GM18511 (cell line): ENCODE measurements at regions not wholly inside any gene's neighbourhood (a gene's known extent, or its start where the extent isn't known, plus 50 kb on each side); places are given as distances from the start of the nearest gene placed in this dataset.

Source experiments
- ATAC-seq: cut with Tn5 transposase; IDR thresholded peaks from one replicate; pipeline ENCODE4 v1.9.1; 2021; ENCODE audit warnings: mild to moderate bottlenecking, moderate library complexity; ENCODE audit not compliant: unreplicated experiment

GRCh38 chr4:121526509-121526908, 145.7 kb upstream of the QRFPR start:
- ATAC-seq = no peak

DNA sequence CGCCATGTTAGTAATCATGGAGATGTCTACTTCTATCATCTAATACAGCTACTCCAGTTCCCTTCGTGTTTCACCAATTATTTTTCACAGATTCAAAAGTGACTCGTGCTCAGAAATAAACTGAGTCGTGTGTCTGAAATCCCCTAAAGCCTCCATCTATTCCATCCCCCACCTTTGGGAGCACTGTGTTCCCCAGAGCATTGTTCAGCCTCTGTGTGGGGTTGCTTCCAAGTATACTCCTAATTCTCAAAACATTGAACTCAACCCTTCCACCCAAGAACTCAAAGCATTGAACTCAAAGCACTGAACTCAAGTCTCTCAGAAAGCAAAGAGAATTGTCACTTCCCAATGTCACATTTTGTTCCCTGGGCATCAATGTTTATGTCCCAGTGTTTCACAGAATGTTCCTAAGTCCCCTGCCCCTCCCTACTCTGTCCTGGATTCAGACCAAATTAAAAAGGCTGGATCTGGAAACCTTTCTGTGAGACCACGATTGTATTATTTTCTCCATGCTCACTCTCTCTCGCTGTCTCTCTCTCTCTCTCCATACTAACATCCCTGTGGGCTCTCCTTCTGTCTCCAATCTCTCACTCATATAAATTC, 138.5 kb upstream of the QRFPR start:
- ATAC-seq = no peak

DNA sequence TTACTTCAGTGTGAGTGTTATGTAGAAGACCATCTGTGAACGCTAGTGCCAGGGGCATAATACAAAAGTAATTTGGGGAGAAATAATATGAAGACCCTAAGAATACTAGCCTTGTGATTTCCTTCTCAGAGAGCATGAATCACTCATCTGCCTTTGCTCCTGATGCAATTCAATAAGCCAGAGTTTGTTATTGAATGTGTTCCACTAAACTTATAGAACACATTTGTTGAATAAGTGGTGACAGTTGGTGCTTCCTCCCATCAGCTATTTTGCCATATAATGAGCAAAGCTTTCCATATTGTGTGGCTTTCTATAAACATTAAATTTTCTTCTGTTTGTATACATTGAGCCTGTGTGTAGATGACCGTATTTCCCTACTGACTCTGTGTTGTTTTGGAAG, 136.4 kb upstream of the QRFPR start:
- no peak for ATAC-seq

DNA sequence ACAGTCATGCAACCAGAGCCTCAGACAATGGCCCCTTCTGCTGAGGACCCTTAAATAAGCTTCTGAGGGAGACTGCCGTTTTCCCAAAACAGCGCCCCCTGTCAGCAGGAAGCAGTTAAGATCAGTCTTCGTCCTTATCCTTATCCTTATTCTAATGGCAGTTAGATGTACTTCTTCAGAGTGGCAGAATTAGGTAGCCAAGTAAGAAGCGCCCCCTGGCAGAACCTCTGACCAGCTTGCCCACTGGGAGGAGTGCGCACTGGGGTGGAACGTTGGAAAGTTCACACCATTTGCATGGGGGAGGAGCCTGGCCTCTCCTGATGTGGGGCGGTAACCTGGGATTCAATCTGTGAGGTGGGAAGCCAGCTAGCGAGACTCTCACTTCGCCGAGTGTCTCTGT, 133.6 kb upstream of the QRFPR start:
- ATAC-seq = no peak

DNA sequence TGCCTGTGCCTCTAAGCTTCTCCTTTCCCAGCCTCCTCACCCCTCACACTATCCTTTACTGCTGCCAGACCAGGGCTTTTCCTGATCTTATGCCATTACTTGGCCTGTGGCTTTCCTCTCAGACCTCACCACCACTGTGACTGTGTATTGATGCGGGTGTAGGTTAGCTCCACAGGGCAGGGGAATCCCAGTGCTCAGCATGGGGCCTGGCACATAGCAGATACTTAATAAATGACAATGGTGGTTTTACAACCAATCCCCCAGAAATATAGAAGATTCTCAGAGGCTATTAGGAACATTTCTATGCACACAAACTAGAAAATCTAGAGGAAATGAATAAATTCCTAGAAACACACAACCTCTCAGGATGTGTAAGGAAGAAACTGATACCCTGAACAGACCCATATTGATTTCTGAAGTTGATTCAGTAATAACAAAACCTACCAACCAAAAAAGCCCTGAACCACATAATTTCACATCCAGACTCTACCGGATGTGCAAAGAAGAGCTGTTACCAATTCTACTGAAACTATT, 129.6 kb upstream of the QRFPR start:
- ATAC-seq = peak; percentile 83

DNA sequence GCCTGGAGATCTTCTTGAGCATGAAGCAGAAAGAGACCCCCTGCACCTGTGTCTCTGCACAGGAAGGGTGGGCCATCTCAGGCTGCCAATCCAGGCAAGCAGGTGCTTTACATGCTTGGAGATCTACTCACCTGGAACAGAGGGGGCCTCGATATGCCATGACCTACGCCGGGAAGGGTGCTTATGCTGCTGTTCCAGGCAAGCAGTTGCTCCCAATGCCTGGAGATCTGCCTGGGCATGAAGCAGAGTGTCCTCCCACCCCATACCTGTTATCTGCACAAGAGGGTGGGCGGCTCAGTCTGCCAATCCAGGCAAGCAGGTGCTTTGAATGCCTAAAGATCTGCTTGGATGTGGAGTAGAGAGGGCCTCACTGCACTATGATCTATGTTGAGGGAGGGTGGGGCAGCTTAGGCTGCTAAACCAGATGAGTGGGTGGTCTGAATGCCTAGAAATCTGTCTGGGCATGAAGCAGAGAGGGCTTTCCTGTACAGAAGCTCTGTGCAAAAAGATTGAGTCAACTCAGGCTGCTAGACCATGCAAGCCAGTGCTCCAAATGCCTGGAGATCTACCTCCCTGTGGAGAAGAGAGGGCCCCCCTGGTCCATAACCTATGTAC, 104.5 kb upstream of the QRFPR start:
- no peak for ATAC-seq

DNA sequence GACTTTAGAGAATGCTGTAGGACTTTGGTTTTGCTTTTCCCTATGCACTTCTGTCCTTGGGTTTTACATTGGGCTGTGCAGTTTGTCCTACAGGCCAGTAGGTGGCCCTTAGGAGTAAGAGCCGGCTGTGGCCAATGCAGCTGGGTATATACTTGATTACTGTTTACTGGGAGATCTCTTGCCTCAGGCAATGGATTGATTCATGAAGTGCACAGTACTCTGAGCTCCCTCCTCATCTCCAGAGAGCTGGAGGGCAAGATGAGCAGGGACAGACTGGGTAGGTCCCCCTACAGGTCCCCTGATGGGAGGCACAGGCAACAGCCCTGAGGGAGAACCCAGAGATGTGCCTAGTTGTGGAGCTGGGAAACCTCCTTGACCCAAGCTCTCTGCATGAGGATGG, 103.8 kb upstream of the QRFPR start:
- peak; percentile 97 for ATAC-seq

DNA sequence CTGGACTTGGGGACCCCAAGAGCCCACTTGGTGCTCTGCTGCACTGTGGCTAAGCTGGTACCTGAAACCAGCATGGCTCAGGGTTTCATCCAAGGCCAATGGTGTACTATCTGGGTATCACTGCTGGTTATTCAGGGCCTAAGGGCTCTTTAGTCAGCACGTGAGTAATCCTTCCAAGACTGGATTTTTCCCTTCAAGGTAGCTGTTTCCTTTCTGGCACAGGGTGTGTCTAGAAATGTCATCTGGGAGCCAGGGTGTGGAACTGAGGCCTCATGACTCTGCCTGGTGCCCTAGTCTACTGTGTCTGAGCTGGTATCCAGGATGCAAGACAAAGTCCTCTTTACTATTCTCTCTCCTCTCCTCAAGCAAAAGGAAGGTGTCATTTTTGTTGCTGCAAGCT, 99.0 kb upstream of the QRFPR start:
- no peak for ATAC-seq

DNA sequence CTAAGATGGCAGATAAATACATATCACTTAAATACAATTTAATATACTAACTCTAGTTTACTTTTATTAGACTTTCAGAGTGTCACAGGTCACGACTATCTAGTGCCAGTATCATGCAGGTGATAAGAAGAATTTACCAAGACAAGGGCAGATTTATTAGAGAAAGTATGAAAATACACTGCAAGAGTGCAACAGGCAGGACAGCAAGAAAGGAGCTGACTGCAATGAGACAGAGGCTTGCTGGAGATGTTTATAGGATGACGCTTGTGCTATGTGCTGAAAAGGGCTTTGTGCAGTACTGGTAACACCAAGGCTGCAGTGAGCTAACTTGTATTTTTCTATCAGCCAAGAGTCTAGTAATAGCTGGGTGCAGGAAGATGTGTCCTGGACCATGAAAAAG, 96.7 kb upstream of the QRFPR start:
- no peak for ATAC-seq

GRCh38 chr4:121477079-121477478, 96.3 kb upstream of the QRFPR start:
- ATAC-seq = no peak

- peak; percentile 79 for ATAC-seq
Observed at GRCh38 chr4:121472937-121473721, 92.3 kb upstream of the QRFPR start.

DNA sequence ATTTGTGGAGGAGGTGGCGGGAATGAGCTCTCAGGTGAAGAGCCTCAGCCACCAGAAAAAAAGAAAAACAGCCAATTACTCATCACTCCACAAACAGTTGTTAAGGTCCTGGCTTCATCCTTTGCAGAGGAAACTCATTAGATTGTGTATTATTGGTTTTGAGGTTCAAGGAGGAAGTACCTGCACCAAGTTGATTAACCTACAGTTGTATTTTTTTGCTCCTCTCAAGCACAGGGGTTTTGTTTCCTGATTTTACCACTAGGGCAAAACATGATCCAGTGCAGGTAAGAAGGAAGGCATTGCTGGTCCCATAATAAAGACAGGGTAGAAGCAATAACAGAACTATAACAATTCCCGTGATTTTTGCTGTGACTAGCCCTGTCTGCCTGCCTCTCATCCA, 84.0 kb upstream of the QRFPR start:
- no peak for ATAC-seq

- ATAC-seq = peak; percentile 91
Observed at GRCh38 chr4:121462660-121463261, 81.9 kb upstream of the QRFPR start.

DNA sequence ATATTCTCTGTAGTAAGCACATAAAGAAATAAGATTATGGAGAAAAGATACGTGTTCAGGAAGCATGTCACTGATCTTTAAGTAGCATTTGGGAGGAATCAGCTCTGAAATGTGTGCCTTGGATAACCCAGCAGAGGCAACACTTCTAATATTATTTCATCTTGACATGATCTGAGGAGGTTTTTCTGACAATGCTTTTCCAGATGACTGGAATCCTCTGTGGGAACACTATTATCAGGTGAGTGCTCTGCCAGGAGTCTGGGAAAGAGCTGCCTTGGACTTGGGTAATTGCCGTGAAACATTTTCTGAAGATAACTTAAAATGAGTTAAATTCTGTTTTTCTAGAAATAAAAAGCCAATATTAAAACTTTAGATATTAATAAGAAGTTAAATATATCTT, 78.2 kb upstream of the QRFPR start:
- no peak for ATAC-seq

DNA sequence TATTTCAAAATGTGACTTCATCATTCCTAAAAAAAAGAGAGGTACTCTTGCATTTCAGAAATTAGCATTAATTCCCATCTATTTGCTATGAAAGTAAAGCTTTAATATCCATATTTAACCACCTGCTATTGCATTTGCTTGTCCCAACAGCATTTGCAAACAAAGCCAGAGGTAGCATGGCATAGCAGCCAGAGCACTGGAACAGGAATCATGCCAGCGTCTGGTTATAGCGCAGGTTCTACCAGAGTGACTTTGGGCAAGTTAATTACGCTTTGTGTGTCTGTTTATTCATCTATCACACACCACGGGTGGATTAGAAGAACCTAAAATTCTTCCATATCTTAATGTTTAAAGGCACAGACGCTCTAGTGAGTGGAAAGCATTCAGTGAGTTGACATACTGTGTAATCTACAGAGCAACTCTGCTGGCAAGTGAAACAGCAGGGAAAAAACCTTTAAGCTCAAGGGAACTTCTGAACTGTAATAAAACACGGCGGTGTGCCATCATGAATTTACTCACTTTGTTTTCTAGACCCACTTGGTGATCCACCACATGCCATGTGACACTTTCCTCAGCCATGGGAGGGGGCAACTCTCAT, 76.6 kb upstream of the QRFPR start:
- ATAC-seq = no peak

DNA sequence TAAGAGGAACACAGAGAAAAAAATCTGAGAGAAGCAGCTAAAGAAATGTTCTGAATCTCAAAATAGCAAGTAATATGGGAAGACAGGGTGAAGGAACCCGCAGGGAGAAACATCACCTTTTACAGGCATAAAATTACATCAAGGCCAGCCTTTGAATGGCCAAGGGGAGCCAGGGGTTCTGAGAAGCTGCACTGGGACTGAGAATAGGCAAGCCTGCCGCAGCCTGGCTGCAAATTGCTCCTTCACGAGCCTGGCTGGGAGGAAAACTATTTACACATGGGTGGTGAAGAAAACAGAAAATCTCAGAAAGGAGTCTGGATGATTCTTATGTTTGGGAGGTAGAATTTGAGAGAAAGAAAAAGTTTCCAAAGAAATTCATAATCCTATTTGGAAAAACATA, 74.5 kb upstream of the QRFPR start:
- ATAC-seq = no peak

- no peak for ATAC-seq
Observed at GRCh38 chr4:121454251-121454979, 73.6 kb upstream of the QRFPR start.

DNA sequence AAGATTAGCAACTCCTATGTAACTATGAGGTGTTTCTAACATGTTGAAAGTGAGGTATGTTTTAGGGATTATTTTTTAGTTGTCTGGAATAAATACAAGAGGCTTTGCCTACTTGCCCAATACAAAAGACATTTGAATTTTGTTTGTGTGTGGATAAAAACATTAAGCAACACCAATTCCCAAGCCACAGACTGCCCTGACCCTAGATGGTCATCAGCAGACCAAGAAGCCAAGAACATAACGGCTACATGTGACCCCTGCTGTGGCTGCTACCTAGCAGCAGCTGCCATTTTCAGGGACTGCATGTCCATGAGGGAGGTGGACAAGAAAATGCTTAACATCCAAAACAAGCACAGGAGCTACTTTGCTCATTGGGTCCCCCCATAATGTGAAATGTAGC, 70.5 kb upstream of the QRFPR start:
- ATAC-seq = no peak

GRCh38 chr4:121449416-121449815, 68.6 kb upstream of the QRFPR start:
- ATAC-seq = no peak

DNA sequence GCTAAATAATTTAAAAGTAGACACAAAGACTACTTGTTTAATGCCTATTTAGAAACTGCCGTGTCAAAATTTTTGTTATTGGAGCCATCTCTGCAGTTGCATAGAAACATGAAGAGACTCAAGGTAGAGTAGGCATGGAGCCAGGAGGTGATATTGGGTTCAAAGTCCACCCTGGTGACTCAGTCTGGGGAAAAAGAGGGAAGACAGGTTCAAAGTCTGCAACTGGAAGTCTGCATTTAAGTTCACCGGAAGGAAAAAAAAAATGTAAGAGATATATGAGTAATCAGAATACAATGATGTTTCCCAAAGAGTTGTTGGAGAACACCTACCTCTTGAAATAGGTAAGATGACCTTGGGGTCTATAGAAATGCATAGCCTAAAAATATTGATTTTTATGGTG, 67.4 kb upstream of the QRFPR start:
- ATAC-seq = no peak

DNA sequence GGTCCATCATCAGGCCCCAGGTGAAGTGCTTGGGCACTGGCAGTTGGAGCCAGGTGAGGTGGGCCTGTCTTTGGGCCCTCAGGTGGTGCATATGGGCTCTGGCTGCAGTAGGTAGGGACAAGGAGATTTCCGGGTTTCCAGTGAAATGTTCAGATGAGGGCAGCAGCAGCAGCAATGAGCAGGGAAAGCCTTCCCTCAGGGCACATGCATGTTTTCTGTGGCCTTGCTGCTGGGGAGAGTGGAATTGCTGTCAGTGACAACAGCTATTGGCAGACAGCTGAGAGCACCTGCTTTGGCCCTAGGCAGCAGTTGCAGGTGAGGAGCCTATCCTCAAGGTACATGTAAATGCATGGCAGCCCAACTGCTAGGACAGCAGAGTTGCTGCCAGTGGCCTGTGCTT, 58.9 kb upstream of the QRFPR start:
- no peak for ATAC-seq
